ENCODE measurements at regions not wholly inside any gene's neighbourhood (a gene's known extent, or its start where the extent isn't known, plus 50 kb on each side); places are given as distances from the start of the nearest gene placed in this dataset.
"Not testable (repeated sequence)": the region's sequence is repeated elsewhere in the genome, so short reads cannot be mapped to it uniquely, and the experiment has no call there.

GRCh38 chr9:41018948-41019347, 109.5 kb downstream of the FOXD4L6 start:
- DNase-seq (ENCODE audit: low spot score) = not testable (repeated sequence)

DNA sequence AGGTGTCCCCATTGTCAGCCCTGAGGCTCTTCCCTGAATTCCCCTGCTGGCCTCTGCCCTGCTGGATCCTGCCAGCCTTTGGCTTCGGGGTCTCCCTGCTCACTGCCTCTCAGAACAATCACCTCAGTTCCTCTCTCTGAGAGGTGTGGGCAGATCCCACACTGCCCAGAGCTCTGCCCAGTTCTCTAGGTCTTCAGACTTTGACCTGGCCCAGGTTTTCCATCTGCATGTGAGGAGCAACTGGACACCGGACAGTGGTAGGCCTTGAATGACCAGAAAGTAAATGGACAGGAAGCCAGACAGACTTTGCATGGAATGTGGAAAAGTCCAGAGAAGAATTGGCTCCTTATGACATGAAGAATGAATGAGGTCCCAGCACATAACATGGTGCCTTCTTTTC, 111.8 kb downstream of the FOXD4L6 start:
- DNase-seq (ENCODE audit: low spot score) = not testable (repeated sequence)

GRCh38 chr9:40999952-41000700, 128.4 kb downstream of the FOXD4L6 start:
- not testable (repeated sequence) for DNase-seq (ENCODE audit: low spot score)

DNA sequence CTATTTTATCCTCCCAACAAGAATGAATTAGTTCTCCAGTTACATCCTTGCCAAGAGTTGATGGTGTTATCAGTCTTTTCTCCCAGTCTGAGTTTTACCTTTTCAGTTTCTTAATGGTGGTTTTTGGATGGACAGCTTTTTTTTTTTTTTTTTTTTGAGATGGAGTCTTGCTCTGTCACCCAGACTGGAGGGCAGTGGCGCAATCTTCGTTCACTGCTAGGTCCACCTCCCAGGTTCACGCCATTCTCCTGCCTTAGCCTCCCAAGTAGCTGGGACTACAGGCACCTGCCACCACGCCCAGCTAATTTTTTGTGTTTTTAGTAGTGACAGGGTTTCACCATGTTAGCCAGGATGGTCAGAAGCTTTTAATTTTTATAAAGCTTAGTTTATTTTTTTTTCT, 133.0 kb downstream of the FOXD4L6 start:
- not testable (repeated sequence) for DNase-seq (ENCODE audit: low spot score)

DNA sequence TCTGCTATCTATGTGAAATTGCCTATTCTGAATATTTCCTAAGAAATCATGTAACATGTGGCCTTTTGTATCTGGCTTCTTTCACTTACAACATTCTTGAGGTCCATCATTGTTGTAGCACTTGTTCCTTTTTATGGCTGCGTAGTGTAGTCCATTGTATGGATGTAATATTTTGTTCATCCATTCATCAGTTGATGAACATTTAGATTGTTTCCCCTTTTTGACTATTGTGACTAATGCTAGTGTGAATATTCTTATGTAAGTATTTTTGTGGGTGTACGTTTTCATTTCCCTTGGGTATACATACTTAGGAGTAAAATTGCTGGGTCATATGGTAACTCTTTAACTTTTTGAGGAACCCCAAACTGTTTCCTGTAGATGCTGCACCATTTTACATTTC, 134.6 kb downstream of the FOXD4L6 start:
- DNase-seq (ENCODE audit: low spot score) = not testable (repeated sequence)

DNA sequence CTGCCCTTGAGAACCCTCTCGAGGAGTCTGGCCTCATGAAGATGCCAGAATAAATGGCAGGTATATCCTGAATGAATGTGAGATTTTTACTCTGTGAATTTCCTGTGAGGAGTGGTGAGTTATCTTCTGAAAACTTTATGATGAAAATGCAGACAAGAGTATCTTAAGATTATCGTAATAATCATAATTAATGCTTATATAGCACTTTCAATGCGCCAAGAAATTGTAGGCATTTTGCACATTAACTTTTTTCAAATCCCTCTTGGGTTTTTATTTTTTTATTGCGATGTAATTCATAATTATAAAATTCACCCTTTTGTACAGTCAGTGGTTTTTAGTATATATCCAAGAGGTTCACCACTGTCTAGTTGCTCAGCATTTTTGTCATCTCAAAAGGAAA, 135.1 kb downstream of the FOXD4L6 start:
- DNase-seq (ENCODE audit: low spot score) = not testable (repeated sequence)

GRCh38 chr9:40992472-40992821, 136.0 kb downstream of the FOXD4L6 start:
- DNase-seq (ENCODE audit: low spot score) = peak; percentile 4

DNA sequence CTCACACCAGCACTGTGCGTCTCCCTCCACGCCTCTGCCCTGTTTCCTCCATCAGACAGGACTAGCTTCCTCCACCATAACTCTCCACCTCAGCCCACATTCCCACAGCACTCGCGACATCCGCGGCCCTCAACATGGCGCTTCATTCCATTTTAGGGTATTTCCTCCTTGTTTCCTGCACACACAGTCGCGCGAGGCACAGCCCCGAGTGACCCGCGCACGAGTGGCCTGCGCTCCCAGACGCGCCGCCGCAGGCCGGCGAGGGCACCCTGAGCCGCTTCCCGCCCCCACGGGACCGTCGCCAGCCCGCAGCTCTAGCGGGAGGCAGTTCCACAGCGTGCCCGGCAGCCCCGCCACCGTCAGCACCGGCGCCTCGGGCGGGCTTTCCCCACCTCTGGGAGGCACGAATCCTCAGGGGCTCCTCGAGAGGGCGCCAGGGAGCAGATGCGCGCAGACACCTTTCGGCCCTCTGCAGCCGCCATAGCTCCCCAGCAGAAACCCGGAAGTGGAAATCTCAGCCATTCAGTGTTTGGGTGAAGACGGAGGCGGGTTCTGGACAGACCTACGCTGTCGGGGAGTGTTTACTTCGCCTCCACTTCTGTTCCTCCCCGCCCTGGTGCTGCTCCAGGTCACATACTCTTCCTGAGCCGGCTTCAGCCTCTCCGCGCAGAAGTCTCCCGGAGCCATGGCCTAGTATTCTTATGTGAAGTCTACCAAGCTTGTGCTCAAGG, 136.6 kb downstream of the FOXD4L6 start:
- DNase-seq (ENCODE audit: low spot score) = peak; percentile 81

DNA sequence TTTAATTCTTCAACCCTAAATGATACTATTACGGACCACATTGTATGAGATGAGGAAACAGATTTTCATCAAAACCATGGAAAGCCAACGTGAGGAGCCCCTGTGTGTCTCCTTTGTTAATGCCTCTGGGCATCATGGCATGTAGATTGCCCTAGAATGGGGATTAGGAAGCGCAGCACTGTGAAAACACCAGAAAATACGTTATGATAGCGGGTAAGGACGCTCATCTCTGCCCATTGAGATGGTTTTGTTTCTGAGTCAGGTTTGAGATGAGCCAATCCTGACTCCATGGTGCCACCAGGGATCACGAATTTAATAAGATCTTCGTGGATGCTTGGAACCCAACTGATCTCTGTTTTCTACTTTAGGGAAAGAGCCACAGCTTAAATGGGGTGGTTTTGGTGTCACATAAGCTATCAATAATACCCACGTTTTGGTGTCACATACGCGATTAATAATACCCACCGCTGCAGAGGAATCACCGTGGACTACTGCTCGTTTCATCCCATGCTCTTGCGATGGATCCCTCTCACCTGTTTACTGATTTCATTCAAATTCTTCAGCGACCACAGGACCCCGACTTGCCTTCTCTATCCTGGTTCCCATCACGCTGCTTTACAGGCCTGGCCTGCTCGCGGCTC, 137.3 kb downstream of the FOXD4L6 start:
- DNase-seq (ENCODE audit: low spot score) = peak; percentile 0

DNA sequence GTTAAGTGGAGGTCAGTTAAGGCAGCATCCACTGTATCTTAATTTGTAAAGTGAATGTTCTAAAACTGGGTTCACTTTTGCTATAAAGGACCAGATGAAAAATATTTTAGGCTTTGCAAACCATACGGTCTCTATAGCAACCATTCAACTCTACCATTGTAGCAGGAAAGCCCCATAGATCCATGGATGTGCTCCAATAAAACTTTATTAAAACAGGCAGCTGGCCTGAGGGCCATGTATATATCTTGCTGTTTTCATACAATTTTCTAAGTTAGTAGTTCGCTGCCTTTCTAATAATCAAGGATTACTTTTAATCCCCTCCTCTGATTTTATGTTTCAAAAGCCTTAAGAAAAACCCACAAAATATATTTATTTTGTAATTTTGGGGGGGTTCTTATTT, 142.1 kb downstream of the FOXD4L6 start:
- not testable (repeated sequence) for DNase-seq (ENCODE audit: low spot score)

- not testable (repeated sequence) for DNase-seq (ENCODE audit: low spot score)
Observed at GRCh38 chr9:40975351-40975750, 153.1 kb downstream of the FOXD4L6 start.

- DNase-seq (ENCODE audit: low spot score) = not testable (repeated sequence)
Observed at GRCh38 chr9:40974912-40975311, 153.6 kb downstream of the FOXD4L6 start.

DNA sequence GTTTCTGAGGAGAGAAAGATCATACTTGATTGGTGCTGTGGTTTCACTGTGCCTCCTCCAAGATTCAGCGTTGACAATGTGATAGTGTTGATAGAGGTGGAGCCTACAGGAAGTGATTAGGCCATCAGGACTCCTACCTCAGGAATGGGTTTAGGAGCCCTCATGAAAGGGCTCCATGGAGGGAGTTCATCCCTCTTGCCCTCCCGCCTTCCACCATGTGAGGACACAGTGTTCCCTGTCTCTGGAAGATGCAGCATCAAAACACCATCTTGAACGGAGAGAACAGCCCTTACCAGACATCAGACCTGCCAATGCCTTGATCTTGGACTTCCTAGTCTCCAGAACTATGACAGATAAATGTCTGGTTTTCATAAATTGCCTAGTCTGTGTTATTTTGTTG, 156.7 kb downstream of the FOXD4L6 start:
- not testable (repeated sequence) for DNase-seq (ENCODE audit: low spot score)

- not testable (repeated sequence) for DNase-seq (ENCODE audit: low spot score)
Observed at GRCh38 chr9:40970340-40970739, 158.1 kb downstream of the FOXD4L6 start.

GRCh38 chr9:40962461-40962860, 166.0 kb downstream of the FOXD4L6 start:
- not testable (repeated sequence) for DNase-seq (ENCODE audit: low spot score)

- DNase-seq (ENCODE audit: low spot score) = peak; percentile 37
Observed at GRCh38 chr9:40951876-40952494, 176.5 kb downstream of the FOXD4L6 start.

- not testable (repeated sequence) for DNase-seq (ENCODE audit: low spot score)
Observed at GRCh38 chr9:40946228-40946627, 182.3 kb downstream of the FOXD4L6 start.

DNA sequence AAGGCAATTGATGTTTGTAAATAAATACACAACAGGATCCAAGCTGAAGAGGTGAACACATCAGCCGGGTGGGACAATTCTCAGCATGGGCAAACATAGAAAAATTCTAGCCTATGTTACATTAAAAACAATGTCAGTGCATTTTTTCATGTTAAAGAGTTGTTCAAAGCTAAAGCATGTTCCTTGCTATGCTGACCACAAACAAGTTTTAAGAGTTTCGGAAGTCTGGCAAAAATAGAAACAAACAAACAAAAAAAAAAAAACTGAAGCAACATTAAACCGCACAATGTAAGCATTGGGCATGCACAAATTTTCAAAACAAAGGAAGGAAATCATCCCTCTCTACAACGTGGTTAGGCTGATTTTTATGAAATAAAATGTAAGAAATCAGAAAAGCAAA, 185.8 kb downstream of the FOXD4L6 start:
- DNase-seq (ENCODE audit: low spot score) = not testable (repeated sequence)

GRCh38 chr9:40939888-40940209, 188.6 kb downstream of the FOXD4L6 start:
- DNase-seq (ENCODE audit: low spot score) = not testable (repeated sequence)

DNA sequence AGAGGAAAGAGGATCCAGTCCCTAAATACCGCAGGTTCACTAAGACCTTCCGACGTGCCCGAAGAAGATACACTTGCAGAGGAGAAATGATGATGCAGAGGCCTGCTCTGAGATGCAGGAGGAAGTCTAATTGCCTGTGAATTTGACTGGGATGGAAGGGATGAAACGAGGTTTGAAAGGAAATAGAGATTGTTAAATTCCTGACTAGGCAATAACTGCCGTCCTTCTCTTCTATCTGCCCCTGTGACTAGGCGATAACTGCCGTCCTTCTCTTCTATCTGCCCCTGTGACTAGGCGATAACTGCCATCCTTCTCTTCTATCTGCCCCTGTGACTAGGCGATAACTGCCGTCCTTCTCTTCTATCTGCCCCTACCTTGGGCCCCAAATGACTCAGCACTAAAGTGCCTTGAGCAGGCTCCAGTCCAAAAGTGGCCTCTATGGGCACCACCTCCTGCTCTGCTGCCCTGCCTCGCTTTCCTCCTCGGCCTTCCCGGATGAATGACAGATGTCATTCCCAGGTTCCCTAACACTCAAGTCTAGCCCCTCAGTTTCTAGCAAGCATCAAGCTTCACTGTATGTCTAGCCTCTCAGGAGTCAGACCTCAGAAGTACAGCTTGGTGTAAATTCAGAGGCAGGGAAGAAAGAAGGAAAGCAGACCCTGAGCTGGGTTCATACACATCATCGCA, 189.1 kb downstream of the FOXD4L6 start:
- DNase-seq (ENCODE audit: low spot score) = not testable (repeated sequence)

- no peak for DNase-seq (ENCODE audit: low spot score)
Observed at GRCh38 chr9:40935336-40935735, 193.1 kb downstream of the FOXD4L6 start.

DNA sequence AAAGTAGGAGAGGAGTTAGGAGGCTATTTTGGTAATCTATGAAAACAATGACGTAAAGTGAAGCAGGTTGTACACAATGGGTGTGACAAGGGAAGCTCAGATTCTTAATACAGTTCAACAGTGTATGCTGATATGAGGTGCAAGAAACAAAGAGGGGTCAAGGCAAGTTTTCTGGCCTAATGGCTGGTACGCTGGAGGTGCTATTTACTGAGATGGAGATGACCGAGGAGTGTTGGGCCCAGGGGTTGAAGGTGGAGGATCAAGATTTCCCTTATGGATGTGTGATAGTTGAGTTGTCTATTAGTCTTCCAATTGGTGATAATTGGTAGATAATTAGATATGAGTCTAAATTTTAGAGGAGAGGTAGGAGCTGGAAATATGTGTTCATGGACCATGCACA, 194.0 kb downstream of the FOXD4L6 start:
- DNase-seq (ENCODE audit: low spot score) = not testable (repeated sequence)
